Fibroblast of villous mesenchyme (primary cell): ENCODE measurements at regions not wholly inside any gene's neighbourhood (a gene's known extent, or its start where the extent isn't known, plus 50 kb on each side); places are given as distances from the start of the nearest gene placed in this dataset.

ENCODE experiments used
- DNase-seq: peaks from one replicate; pipeline ENCODE4 v3.0.0-alpha.2; 2010; ENCODE audit warnings: low read depth
- H3K4me3 ChIP-seq: 2 replicates; pipeline ENCODE4 v1.5.1; 2011; ENCODE audit warnings: low read depth, mild to moderate bottlenecking, low read length
- TF ChIP-seq, protein P1 (sequence below): IDR thresholded peaks from 2 replicates; pipeline ENCODE4 v1.5.1; 2012; ENCODE audit warnings: low read depth, mild to moderate bottlenecking, low read length; ENCODE audit not compliant: insufficient read depth

DNA sequence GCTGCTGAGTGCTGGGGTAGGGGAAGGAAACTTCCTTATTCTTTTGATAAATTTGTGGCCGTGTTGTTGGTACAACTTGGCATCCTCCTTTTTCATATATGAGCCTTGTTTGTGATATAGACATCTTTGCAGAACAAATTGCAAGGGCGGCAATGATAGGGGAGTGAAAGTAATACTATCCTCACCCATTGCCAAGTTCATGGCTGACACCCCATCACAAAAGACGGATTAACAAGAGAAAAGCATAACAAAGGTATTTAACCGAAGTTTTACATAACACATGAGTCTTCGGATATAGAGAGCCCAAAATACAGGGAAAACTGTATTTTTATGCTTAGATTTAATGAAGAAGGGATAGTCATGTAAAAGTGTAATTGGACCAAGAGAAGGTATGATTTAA is 86.3 kb upstream of the TMPRSS2 start:
- H3K4me3 ChIP-seq, result no peak overlapping the region
- DNase-seq, result no peak
- TF ChIP-seq, protein P1, sequence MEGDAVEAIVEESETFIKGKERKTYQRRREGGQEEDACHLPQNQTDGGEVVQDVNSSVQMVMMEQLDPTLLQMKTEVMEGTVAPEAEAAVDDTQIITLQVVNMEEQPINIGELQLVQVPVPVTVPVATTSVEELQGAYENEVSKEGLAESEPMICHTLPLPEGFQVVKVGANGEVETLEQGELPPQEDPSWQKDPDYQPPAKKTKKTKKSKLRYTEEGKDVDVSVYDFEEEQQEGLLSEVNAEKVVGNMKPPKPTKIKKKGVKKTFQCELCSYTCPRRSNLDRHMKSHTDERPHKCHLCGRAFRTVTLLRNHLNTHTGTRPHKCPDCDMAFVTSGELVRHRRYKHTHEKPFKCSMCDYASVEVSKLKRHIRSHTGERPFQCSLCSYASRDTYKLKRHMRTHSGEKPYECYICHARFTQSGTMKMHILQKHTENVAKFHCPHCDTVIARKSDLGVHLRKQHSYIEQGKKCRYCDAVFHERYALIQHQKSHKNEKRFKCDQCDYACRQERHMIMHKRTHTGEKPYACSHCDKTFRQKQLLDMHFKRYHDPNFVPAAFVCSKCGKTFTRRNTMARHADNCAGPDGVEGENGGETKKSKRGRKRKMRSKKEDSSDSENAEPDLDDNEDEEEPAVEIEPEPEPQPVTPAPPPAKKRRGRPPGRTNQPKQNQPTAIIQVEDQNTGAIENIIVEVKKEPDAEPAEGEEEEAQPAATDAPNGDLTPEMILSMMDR, result no peak

DNA sequence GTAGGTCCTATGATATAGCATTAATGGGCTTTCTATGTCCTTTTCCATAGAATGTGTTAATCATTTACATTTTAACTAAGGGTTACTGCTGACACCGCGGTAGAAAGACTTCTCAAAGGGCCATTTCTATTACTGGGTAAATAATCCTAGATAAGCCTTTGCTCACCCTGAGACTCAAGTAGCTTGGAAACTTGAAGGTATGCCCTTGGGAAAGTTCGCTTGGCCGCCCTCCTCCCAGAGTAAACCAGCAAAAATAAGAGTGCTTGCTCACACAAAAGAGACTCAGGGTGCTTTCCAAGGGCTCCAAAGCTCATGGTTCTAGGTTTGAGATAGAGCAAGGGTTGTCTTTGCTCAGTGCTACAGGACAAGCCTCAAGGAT is 85.8 kb upstream of the TMPRSS2 start:
- DNase-seq, result no peak
- TF ChIP-seq, protein P1, result no peak
- H3K4me3 ChIP-seq, result no peak overlapping the region

DNA sequence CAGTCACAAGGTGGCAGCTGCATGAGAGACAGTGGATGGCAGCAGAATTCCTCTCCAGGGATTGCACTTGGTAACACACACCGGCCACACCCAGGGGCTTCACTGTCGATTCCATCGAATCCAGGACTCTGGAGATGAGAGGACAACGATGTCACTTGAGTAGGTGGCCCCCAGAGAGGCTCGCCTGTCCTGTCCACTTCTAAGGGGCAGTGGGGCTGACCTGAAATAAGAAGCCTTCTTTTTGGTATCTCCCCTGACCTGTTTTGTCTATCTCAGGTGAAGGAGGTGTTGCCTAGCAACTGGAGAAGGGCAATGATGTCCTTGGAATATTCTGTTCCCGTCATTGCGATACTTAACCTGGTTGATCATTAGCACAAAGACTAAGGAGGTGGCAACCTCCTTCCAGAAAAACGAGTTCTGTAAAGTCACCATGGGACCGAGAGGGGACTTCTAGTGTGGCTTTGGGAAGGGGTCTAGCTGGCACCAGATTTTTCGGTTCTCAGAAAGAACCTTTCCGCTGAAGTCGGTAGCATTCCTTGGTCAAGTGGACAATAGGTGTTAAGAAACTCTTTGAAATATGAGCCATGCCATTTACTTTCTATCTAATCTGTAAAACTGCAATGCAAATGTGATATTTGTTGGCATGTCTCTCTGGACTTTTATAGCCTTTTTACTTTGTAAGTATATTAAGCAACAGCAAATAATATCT is 85.2 kb upstream of the TMPRSS2 start:
- no peak for DNase-seq
- no peak overlapping the region for H3K4me3 ChIP-seq
- TF ChIP-seq, protein P1, result no peak

DNA sequence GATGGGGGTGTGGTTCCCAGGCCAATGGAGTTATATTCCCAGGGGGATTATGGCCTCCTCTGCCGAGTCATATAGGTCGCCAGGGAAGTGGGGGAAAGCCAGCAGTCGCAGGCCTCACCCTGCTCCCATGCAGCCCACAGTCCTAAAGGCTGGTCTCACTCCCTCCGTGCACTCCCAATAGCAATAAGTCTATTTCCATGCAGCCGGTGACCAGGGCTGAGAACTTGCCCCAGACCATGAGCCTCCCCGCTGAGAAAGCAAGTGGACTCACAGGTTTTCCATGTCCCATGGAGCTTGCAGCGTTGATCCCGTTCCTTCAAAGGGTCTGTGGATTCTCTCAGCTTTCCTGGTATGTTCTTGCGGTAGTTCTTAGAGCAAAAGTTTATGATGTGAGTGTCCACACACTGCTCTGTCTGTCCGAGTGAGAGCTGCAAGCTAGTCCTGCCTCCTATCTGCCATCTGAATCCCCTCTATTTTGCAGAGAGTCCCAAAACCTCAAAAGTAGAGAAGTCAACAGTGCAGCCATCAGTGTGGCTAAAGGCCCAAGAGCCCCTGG is 81.7 kb upstream of the TMPRSS2 start:
- H3K4me3 ChIP-seq, result no peak overlapping the region
- TF ChIP-seq, protein P1, result no peak
- DNase-seq, result no peak

DNA sequence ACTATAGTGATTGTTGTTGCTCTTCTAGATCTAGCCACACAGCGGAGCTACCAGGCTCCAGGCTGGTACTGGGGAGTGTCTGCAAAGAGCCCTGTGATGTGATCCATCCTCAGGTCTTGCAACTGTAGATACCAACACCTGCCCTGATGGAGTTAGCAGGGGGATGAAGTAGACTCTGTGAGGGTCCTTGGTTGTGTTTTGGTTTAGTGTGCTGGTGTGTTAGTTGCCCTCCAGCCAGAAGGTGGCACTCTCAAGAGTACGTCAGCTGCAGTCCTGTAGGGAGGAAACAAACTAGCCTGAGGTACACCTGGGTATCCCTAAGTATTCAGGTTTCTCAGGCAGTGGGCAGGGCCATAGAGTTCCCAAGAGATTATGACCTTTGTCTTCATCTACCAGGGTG is 81.2 kb upstream of the TMPRSS2 start:
- no peak overlapping the region for H3K4me3 ChIP-seq
- no peak for DNase-seq
- TF ChIP-seq, protein P1, result no peak

DNA sequence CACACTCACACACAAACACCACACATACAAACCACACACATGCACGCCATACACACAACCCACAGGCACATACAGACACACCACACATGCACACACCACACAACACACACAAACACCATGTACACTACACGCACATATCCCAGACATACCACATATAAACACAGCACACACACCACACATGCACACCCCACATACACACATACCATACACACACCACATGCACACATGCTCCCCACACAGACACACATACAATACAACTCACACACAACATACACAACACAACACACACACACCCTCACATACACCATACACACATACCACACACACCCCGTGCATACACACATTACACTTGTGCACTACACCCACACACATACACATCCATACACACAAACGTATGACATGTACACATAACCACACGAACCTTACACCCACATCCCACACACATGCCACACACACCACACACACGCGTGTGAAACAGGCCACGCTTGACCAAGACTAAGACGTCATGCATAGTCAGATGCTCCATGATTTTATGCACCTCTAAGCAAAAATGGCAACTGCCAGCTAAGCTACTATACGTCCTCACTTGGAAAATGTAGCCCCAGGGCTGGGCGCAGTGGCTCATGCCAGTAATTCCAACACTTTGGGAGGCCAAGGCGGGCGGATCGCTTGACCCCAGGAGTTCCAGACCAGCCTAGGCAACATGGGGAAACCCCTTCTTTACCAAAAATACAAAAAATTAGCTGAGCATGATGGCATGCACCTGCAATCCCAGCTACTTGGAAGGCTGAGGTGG is 77.4 kb upstream of the TMPRSS2 start:
- no peak for DNase-seq
- H3K4me3 ChIP-seq, result no peak overlapping the region
- TF ChIP-seq, protein P1, result no peak
